H9 (cell line): ENCODE measurements at regions not wholly inside any gene's neighbourhood (a gene's known extent, or its start where the extent isn't known, plus 50 kb on each side); places are given as distances from the start of the nearest gene placed in this dataset.

Source experiments
- DNase-seq: peaks from one replicate; pipeline ENCODE4 v3.0.0-alpha.2; 2017
- H2AFZ ChIP-seq: one replicate; pipeline ENCODE4 v1.6.1; 2013; ENCODE audit warnings: mild to moderate bottlenecking, low read length, control low read depth, moderate library complexity
- H2AK5ac ChIP-seq: 2 replicates; pipeline ENCODE4 v1.6.1; 2013; ENCODE audit warnings: low read length, control low read depth, mixed read lengths; ENCODE audit not compliant: insufficient read length
- H2BK120ac ChIP-seq: one replicate; pipeline ENCODE4 v1.6.1; 2013; ENCODE audit warnings: low read depth, mild to moderate bottlenecking, low read length, control low read depth, inconsistent platforms; ENCODE audit not compliant: poor library complexity, severe bottlenecking
- H2BK12ac ChIP-seq: 2 replicates; pipeline ENCODE4 v1.6.1; 2013; ENCODE audit warnings: low read length, control low read depth, mixed read lengths, low read depth; ENCODE audit not compliant: insufficient read length
- H2BK15ac ChIP-seq: 2 replicates; pipeline ENCODE4 v1.6.1; 2013; ENCODE audit warnings: low read depth, low read length, control low read depth
- H2BK20ac ChIP-seq: one replicate; pipeline ENCODE4 v1.6.1; 2013; ENCODE audit warnings: low read depth, mild to moderate bottlenecking, low read length, control low read depth, inconsistent platforms; ENCODE audit not compliant: poor library complexity, severe bottlenecking
- H2BK5ac ChIP-seq: 2 replicates; pipeline ENCODE4 v1.6.1; 2013; ENCODE audit warnings: low read length, control low read depth, mixed read lengths; ENCODE audit not compliant: insufficient read length
- H3K14ac ChIP-seq: 2 replicates; pipeline ENCODE4 v1.6.1; 2013; ENCODE audit warnings: low read length, control low read depth; ENCODE audit not compliant: insufficient read depth
- H3K18ac ChIP-seq: 2 replicates; pipeline ENCODE4 v1.6.1; 2013; ENCODE audit warnings: low read depth, mild to moderate bottlenecking, mixed read lengths, low read length, control low read depth; ENCODE audit not compliant: insufficient read length
- H3K23ac ChIP-seq: 2 replicates; pipeline ENCODE4 v1.6.1; 2013; ENCODE audit warnings: low read length, control low read depth, mixed read lengths, low read depth; ENCODE audit not compliant: insufficient read length
- H3K23me2 ChIP-seq: 2 replicates; pipeline ENCODE4 v1.6.1; 2013; ENCODE audit warnings: low read depth, mild to moderate bottlenecking, mixed read lengths, low read length, control low read depth; ENCODE audit not compliant: insufficient read length, poor library complexity, severe bottlenecking
- H3K27ac ChIP-seq: 2 replicates; pipeline ENCODE4 v1.5.1; 2013; ENCODE audit warnings: low read length, control low read depth, mixed read lengths, low read depth; ENCODE audit not compliant: insufficient read length
- H3K27me3 ChIP-seq: 2 replicates; pipeline ENCODE4 v1.6.1; 2013; ENCODE audit warnings: low read length, control low read depth, inconsistent platforms; ENCODE audit not compliant: insufficient read depth
- H3K4ac ChIP-seq: 2 replicates; pipeline ENCODE4 v1.6.1; 2013; ENCODE audit warnings: low read depth, mild to moderate bottlenecking, control low read depth, inconsistent platforms, low read length, moderate library complexity
- H3K4me1 ChIP-seq: 2 replicates; pipeline ENCODE4 v1.6.1; 2013; ENCODE audit warnings: low read length, control low read depth, inconsistent platforms; ENCODE audit not compliant: insufficient read depth
- H3K4me2 ChIP-seq: 2 replicates; pipeline ENCODE4 v1.6.1; 2013; ENCODE audit warnings: low read length, control low read depth, mixed read lengths; ENCODE audit not compliant: insufficient read length, insufficient read depth
- H3K56ac ChIP-seq: 2 replicates; pipeline ENCODE4 v1.6.1; 2013; ENCODE audit warnings: low read depth, mild to moderate bottlenecking, mixed read lengths, low read length, control low read depth; ENCODE audit not compliant: insufficient read length
- H3K79me1 ChIP-seq: 2 replicates; pipeline ENCODE4 v1.6.1; 2013; ENCODE audit warnings: low read depth, mild to moderate bottlenecking, moderate library complexity, low read length, control low read depth, inconsistent platforms; ENCODE audit not compliant: insufficient read depth, poor library complexity, severe bottlenecking
- H3K79me2 ChIP-seq: 2 replicates; pipeline ENCODE4 v1.6.1; 2013; ENCODE audit warnings: low read length, control low read depth, inconsistent platforms; ENCODE audit not compliant: insufficient read depth
- H3K9ac ChIP-seq: 2 replicates; pipeline ENCODE4 v1.6.1; 2013; ENCODE audit warnings: low read length, control low read depth, mixed read lengths; ENCODE audit not compliant: insufficient read length; ENCODE audit errors: extremely low read depth
- H3K9me3 ChIP-seq: one replicate; pipeline ENCODE4 v1.6.1; 2013; ENCODE audit warnings: low read depth, low read length, inconsistent platforms; ENCODE audit not compliant: control insufficient read depth
- H3T11ph ChIP-seq: one replicate; pipeline ENCODE4 v1.6.1; 2013; ENCODE audit warnings: mild to moderate bottlenecking, low read length, control low read depth, inconsistent platforms
- H4K20me1 ChIP-seq: one replicate; pipeline ENCODE4 v1.6.1; 2013; ENCODE audit not compliant: control insufficient read depth, insufficient read length, insufficient read depth
- H4K5ac ChIP-seq: 2 replicates; pipeline ENCODE4 v1.6.1; 2013; ENCODE audit warnings: low read depth, mild to moderate bottlenecking, mixed read lengths, low read length, control low read depth; ENCODE audit not compliant: insufficient read length
- H4K8ac ChIP-seq: replicated peaks from 2 replicates; pipeline ENCODE4 v1.6.1; 2013; ENCODE audit warnings: low read length, control low read depth, mixed read lengths, low read depth; ENCODE audit not compliant: insufficient read length
- H4K91ac ChIP-seq: 2 replicates; pipeline ENCODE4 v1.6.1; 2013; ENCODE audit warnings: low read depth, mild to moderate bottlenecking, moderate library complexity, mixed read lengths, low read length, control low read depth; ENCODE audit not compliant: insufficient read length
- H3K27ac Mint-ChIP-seq, 3 experiments: 2 replicates in 2 of 3; 3 replicates in 1 of 3; pipeline ENCODE4 v1.8.0; 2020 to 2021; ENCODE audit warnings: mixed read lengths in 3 of 3, mild to moderate bottlenecking in 1 of 3, moderate library complexity in 1 of 3
- H3K27me3 Mint-ChIP-seq: 2 replicates; pipeline ENCODE4 v1.8.0; 2021; ENCODE audit warnings: low read depth, mild to moderate bottlenecking, moderate library complexity, mixed read lengths
- H3K36me3 Mint-ChIP-seq, 3 experiments: 2 replicates in 2 of 3; 3 replicates in 1 of 3; pipeline ENCODE4 v1.8.0; 2020 to 2021; ENCODE audit warnings: low read depth in 3 of 3, mixed read lengths in 3 of 3; ENCODE audit not compliant: insufficient read depth in 1 of 3
- H3K4me1 Mint-ChIP-seq, 2 experiments: 2 replicates each; pipeline ENCODE4 v1.8.0; 2020; ENCODE audit warnings: mixed read lengths in 2 of 2
- H3K4me3 Mint-ChIP-seq, 2 experiments: 2 replicates in 1 of 2; 3 replicates in 1 of 2; pipeline ENCODE4 v1.8.0; 2020 to 2021; ENCODE audit warnings: mild to moderate bottlenecking in 2 of 2, mixed read lengths in 2 of 2, moderate library complexity in 1 of 2
- H3K9me3 Mint-ChIP-seq, 2 experiments: 2 replicates in 1 of 2; 3 replicates in 1 of 2; pipeline ENCODE4 v1.8.0; 2020; ENCODE audit warnings: mild to moderate bottlenecking in 2 of 2, mixed read lengths in 2 of 2, moderate library complexity in 1 of 2
- WGBS: extraction: QIAGEN DNeasy Blood & Tissue Kit; methylation state at CpG from one replicate; pipeline ENCODE4 v1.1.7; 2013; ENCODE audit warnings: missing lambda C conversion rate, low lambda C conversion rate, mixed read lengths; ENCODE audit not compliant: insufficient read length; ENCODE audit errors: extremely low coverage; 5-methylcytosine and 5-hydroxymethylcytosine counted together
- TF ChIP-seq, protein P1 (sequence below): fragments of 200-600 bp; sonication (generic); conservative IDR thresholded peaks from 3 replicates; pipeline ENCODE4 v1.8.0; 2021; ENCODE audit warnings: antibody characterized with exemption, mild to moderate bottlenecking

GRCh38 chr2:236826606-236827156 is 257.1 kb downstream of the ACKR3 start:
- H4K5ac ChIP-seq: no peak overlapping the region
- no peaks in the 10 kb centered on the region for H3K27me3 ChIP-seq
- Mint-ChIP-seq H3K27ac (peak overlapping the region in 1 of 3 experiments; percentile 15; a peak in 1 of 7 replicates), H3K9me3 (peaks cover 0 to 3% of the 10 kb centered on the region in 2 experiments; a peak in 3 of 5 replicates), H3K36me3 (peaks cover 0 to 7% (median 2%) of the 10 kb centered on the region in 3 experiments; a peak in 5 of 7 replicates), H3K4me3 (no peak overlapping the region), H3K27me3 (peaks cover 5% of the 10 kb centered on the region), H3K4me1 (peaks cover 56 to 59% of the 10 kb centered on the region in 2 experiments)
- H4K20me1 ChIP-seq: no peaks in the 10 kb centered on the region
- H3K23ac ChIP-seq: no peak overlapping the region
- no peak overlapping the region for H2BK20ac ChIP-seq
- H3K79me2 ChIP-seq: no peaks in the 10 kb centered on the region
- H3K4me1 ChIP-seq: peaks cover 17% of the 10 kb centered on the region
- no peak overlapping the region for H3K4me2 ChIP-seq
- H3K14ac ChIP-seq: no peak overlapping the region
- no peak overlapping the region for H4K8ac ChIP-seq
- no peaks in the 10 kb centered on the region for H3K23me2 ChIP-seq
- DNase-seq: no peak
- no peak overlapping the region for H2BK5ac ChIP-seq
- no peak overlapping the region for H3T11ph ChIP-seq
- peak overlapping the region; percentile 24 for H2BK12ac ChIP-seq
- H2AK5ac ChIP-seq: peak overlapping the region; percentile 43
- H3K4ac ChIP-seq: no peak overlapping the region
- WGBS: no CpG with 5 or more reads among the region's 6 CpGs
- no peak overlapping the region for H3K56ac ChIP-seq
- no peaks in the 10 kb centered on the region for H3K9me3 ChIP-seq
- no peak overlapping the region for H4K91ac ChIP-seq
- H2BK15ac ChIP-seq: no peak overlapping the region
- peak overlapping the region; percentile 59 for H3K18ac ChIP-seq
- no peak overlapping the region for H3K27ac ChIP-seq
- TF ChIP-seq, protein P1, sequence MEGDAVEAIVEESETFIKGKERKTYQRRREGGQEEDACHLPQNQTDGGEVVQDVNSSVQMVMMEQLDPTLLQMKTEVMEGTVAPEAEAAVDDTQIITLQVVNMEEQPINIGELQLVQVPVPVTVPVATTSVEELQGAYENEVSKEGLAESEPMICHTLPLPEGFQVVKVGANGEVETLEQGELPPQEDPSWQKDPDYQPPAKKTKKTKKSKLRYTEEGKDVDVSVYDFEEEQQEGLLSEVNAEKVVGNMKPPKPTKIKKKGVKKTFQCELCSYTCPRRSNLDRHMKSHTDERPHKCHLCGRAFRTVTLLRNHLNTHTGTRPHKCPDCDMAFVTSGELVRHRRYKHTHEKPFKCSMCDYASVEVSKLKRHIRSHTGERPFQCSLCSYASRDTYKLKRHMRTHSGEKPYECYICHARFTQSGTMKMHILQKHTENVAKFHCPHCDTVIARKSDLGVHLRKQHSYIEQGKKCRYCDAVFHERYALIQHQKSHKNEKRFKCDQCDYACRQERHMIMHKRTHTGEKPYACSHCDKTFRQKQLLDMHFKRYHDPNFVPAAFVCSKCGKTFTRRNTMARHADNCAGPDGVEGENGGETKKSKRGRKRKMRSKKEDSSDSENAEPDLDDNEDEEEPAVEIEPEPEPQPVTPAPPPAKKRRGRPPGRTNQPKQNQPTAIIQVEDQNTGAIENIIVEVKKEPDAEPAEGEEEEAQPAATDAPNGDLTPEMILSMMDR: no peak
- no peaks in the 10 kb centered on the region for H3K79me1 ChIP-seq
- no peak overlapping the region for H2BK120ac ChIP-seq
- H2AFZ ChIP-seq: no peak overlapping the region
- H3K9ac ChIP-seq: no peak overlapping the region
